GM12892 (cell line): ENCODE measurements at regions not wholly inside any gene's neighbourhood (a gene's known extent, or its start where the extent isn't known, plus 50 kb on each side); places are given as distances from the start of the nearest gene placed in this dataset.

Source experiments
- POLR2A ChIP-seq: IDR thresholded peaks from 2 replicates; pipeline ENCODE4 v1.6.1; 2011; ENCODE audit warnings: low read depth, low read length, control low read depth
- TAF1 ChIP-seq: IDR thresholded peaks from 2 replicates; pipeline ENCODE4 v1.6.1; 2011; ENCODE audit warnings: low read depth, mild to moderate bottlenecking, control low read depth, low read length, borderline replicate concordance

DNA sequence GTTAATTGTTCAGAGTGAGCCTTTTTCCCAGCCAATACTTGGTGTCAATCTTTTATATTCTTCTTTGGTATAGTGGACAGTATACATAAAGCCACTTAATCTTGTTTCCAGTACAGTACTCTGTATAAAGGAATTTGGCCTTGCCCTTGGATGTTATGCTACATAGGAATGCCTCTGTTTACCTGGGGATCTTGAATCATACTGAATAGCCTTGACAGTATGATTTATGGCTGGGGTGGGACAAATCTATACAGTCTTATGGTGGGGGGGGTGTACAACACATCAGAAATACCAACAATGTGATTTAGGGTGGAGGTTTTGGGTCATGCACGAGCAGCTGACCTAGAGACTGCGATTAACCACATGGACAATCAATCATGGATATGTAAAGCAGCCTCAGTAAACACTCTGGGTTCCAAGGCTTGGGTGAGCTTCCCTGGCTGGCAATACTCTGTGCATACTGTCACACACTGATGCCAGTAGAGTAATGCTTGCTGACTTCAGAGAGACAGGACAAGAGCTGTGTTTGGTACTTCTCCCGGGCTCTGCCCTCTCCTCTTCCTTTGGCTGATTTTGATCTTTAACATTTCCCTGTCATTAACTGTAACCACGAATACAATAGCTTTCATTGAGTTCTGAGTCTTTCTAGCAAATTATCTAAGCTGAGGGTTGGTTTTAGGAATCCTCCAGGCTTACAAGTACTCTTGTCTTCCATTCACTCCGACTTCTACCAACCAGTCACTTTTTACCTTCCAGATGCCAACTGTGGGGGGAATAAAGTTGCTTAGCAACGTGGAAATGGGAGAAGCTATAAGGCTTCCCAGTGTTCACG, 84.6 kb downstream of the IARS1 start:
- no peak for TF ChIP-seq POLR2A
- TF ChIP-seq TAF1: no peak
